ENCODE measurements at regions not wholly inside any gene's neighbourhood (a gene's known extent, or its start where the extent isn't known, plus 50 kb on each side); places are given as distances from the start of the nearest gene placed in this dataset.

GRCh38 chr6:100126790-100127484, 132.9 kb upstream of the MCHR2 start (continued):
- TF ChIP-seq USF1 (IDR thresholded peaks at IDR 0.05; ENCODE audit: borderline replicate concordance, extremely low read length, insufficient read depth, low read depth, low read length) = no peak
- TF ChIP-seq MEF2A (IDR thresholded peaks at IDR 0.05; ENCODE audit: insufficient read depth, low read depth, low read length) = no peak
- TF ChIP-seq SIX5 (IDR thresholded peaks at IDR 0.05; ENCODE audit: low read depth, low read length, severe bottlenecking) = no peak
- TF ChIP-seq ZNF622 (IDR thresholded peaks at IDR 0.05) = no peak
- TF ChIP-seq STAT1 (conservative IDR thresholded peaks at IDR 0.05) = no peak
- TF ChIP-seq CHD2 (IDR thresholded peaks at IDR 0.05; ENCODE audit: borderline replicate concordance, low read depth, low read length) = no peak
- no peak for TF ChIP-seq YY1 (IDR thresholded peaks at IDR 0.05; ENCODE audit: low read depth, low read length)
- no peak for TF ChIP-seq SMC3 (IDR thresholded peaks at IDR 0.05; ENCODE audit: borderline replicate concordance, low read length)
- peak; percentile 84 for TF ChIP-seq MTA2 (IDR thresholded peaks at IDR 0.05; ENCODE audit: low read depth)
- no peak; the same call in 1 of the 2 replicates for TF ChIP-seq ATF2 (IDR thresholded peaks at IDR 0.05; ENCODE audit: low read length)
- peak; percentile 72; the same call in 1 of the 2 replicates for TF ChIP-seq BCL11A (IDR thresholded peaks at IDR 0.05; ENCODE audit: low read depth, low read length)
- TF ChIP-seq GABPA (IDR thresholded peaks at IDR 0.05; ENCODE audit: low read depth) = no peak
- TF ChIP-seq USF2 (IDR thresholded peaks at IDR 0.05; ENCODE audit: borderline replicate concordance, low read depth, low read length) = no peak
- TF ChIP-seq CUX1 (IDR thresholded peaks at IDR 0.05; ENCODE audit: insufficient replicate concordance, low read depth, low read length) = no peak
- peak; percentile 60 for TF ChIP-seq CREM (IDR thresholded peaks at IDR 0.05; ENCODE audit: low read depth)
- no peak for TF ChIP-seq SREBF1 (IDR thresholded peaks at IDR 0.05; ENCODE audit: low read length)
- no peak for TF ChIP-seq ZNF217 (IDR thresholded peaks at IDR 0.05)
- TF ChIP-seq CBFB (IDR thresholded peaks at IDR 0.05; ENCODE audit: low read depth) = no peak
- TF ChIP-seq E4F1 (IDR thresholded peaks at IDR 0.05; ENCODE audit: borderline replicate concordance, partially characterized antibody) = no peak

All from GM12878 (cell line).